Lower leg skin (tissue), 3 donors: ENCODE measurements at regions not wholly inside any gene's neighbourhood (a gene's known extent, or its start where the extent isn't known, plus 50 kb on each side); places are given as distances from the start of the nearest gene placed in this dataset.

Experiments
- CTCF ChIP-seq, 3 donors: fragments of 450-650 bp; IDR thresholded peaks; one replicate each; pipeline ENCODE4 v1.5.1; 2016; ENCODE audit warnings: antibody characterized with exemption in 3 of 3, mild to moderate bottlenecking in 3 of 3, moderate library complexity in 2 of 3
- POLR2A ChIP-seq, 2 donors: fragments of 450-650 bp; IDR thresholded peaks; one replicate each; pipeline ENCODE4 v1.6.1; 2016 to 2017; ENCODE audit warnings: antibody characterized with exemption in 2 of 2, mild to moderate bottlenecking in 1 of 2, moderate library complexity in 1 of 2

GRCh38 chr10:21010615-21011014, 113.5 kb upstream of the NEBL start:
- TF ChIP-seq CTCF (IDR thresholded peaks at IDR 0.05) (no peak), POLR2A (IDR thresholded peaks at IDR 0.05) (no peak)
